ENCODE measurements at regions not wholly inside any gene's neighbourhood (a gene's known extent, or its start where the extent isn't known, plus 50 kb on each side); places are given as distances from the start of the nearest gene placed in this dataset.

DNA sequence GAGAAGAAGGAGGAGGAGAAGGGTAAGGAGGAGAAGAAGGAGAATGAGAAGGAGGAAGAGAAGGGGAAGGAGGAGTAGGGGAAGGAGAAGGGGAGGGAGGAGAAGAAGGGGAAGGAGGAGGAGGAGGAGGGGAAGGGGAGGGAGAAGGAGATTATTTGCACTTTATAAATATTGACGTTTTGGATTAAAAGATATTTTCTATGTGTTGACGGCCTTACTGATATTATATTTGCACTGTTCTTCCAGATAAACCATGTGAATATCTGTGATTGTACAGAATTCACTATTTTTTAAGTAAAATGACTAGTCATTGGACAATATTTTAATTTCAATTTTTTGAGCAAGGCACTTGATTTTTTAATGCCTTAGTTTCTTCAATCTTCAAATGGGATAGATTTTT lies 310.5 kb upstream of the DNAJC19 start:
- TF ChIP-seq POLR2A (IDR thresholded peaks at IDR 0.05; ENCODE audit: low read depth, low read length) (no peak), POLR2AphosphoS5 (IDR thresholded peaks at IDR 0.05; ENCODE audit: low read depth, low read length) (no peak)
